ENCODE measurements at regions not wholly inside any gene's neighbourhood (a gene's known extent, or its start where the extent isn't known, plus 50 kb on each side); places are given as distances from the start of the nearest gene placed in this dataset.

GRCh38 chr18:77590943-77591515 lies 341.4 kb downstream of the GALR1 start:
- Histone ChIP-seq H3K36me3 (ENCODE audit: low read depth, missing control alignments) (no peaks in the 10 kb centered on the region), H3K9me3 (no peaks in the 10 kb centered on the region), H3K4me1 (no peaks in the 10 kb centered on the region), H3K27ac (no peak overlapping the region), H3K4me3 (no peak overlapping the region), H3K27me3 (no peaks in the 10 kb centered on the region)
- DNase-seq = no peak
- intact Hi-C loops (cut with DNase I; ENCODE audit: low total_unique reads) = no loop called here
- TF ChIP-seq CTCF (IDR thresholded peaks at IDR 0.05) (no peak), POLR2A (IDR thresholded peaks at IDR 0.05) (no peak)
- WGBS, 2 donors = 86 to 88% methylated on average over 7 of the region's 7 CpGs

- intact Hi-C loops (cut with DNase I; ENCODE audit: low total_unique reads) = no loop called here
- H3K27me3 ChIP-seq = no peaks in the 10 kb centered on the region
- no peaks in the 10 kb centered on the region for H3K4me1 ChIP-seq
- no peak overlapping the region for H3K27ac ChIP-seq
- no peaks in the 10 kb centered on the region for H3K36me3 ChIP-seq (ENCODE audit: low read depth, missing control alignments)
- TF ChIP-seq POLR2A (IDR thresholded peaks at IDR 0.05) = no peak
- no peak for TF ChIP-seq CTCF (IDR thresholded peaks at IDR 0.05)
- H3K9me3 ChIP-seq = no peaks in the 10 kb centered on the region
- 76 to 81% methylated on average over 7 of the region's 7 CpGs for WGBS, 2 donors
- no peak for DNase-seq
- H3K4me3 ChIP-seq = no peak overlapping the region
Observed at GRCh38 chr18:77597726-77598125, 348.1 kb downstream of the GALR1 start.

GRCh38 chr18:77600674-77601073 lies 351.0 kb downstream of the GALR1 start:
- H3K27ac ChIP-seq = no peak overlapping the region
- TF ChIP-seq CTCF (IDR thresholded peaks at IDR 0.05) = no peak
- no peak for TF ChIP-seq POLR2A (IDR thresholded peaks at IDR 0.05)
- no peaks in the 10 kb centered on the region for H3K4me1 ChIP-seq
- H3K9me3 ChIP-seq = no peaks in the 10 kb centered on the region
- intact Hi-C loops (cut with DNase I; ENCODE audit: low total_unique reads) = no loop called here
- no peaks in the 10 kb centered on the region for H3K27me3 ChIP-seq
- WGBS, 2 donors = 84 to 87% methylated on average over 2 of the region's 2 CpGs
- H3K4me3 ChIP-seq = no peak overlapping the region
- no peaks in the 10 kb centered on the region for H3K36me3 ChIP-seq (ENCODE audit: low read depth, missing control alignments)
- DNase-seq = no peak

- no peak overlapping the region for H3K27ac ChIP-seq
- no peaks in the 10 kb centered on the region for H3K4me1 ChIP-seq
- H3K4me3 ChIP-seq = no peak overlapping the region
- DNase-seq = no peak
- WGBS, 2 donors = 58 to 70% methylated on average over 2 of the region's 2 CpGs
- no peak for TF ChIP-seq CTCF (IDR thresholded peaks at IDR 0.05)
- TF ChIP-seq POLR2A (IDR thresholded peaks at IDR 0.05) = no peak
- intact Hi-C loops (cut with DNase I; ENCODE audit: low total_unique reads) = no loop called here
- no peaks in the 10 kb centered on the region for H3K9me3 ChIP-seq
- no peaks in the 10 kb centered on the region for H3K36me3 ChIP-seq (ENCODE audit: low read depth, missing control alignments)
- H3K27me3 ChIP-seq = no peaks in the 10 kb centered on the region
Observed at GRCh38 chr18:77601567-77601966, 351.9 kb downstream of the GALR1 start.

GRCh38 chr18:77607087-77607486 lies 357.4 kb downstream of the GALR1 start:
- WGBS, 2 donors = 61 to 78% methylated on average over 20 to 22 of the region's 22 CpGs

More at GRCh38 chr18:77607087-77607486, 357.4 kb downstream of the GALR1 start:
- H3K36me3 ChIP-seq (ENCODE audit: low read depth, missing control alignments) = no peaks in the 10 kb centered on the region
- no peaks in the 10 kb centered on the region for H3K9me3 ChIP-seq
- H3K4me3 ChIP-seq = no peak overlapping the region
- H3K27me3 ChIP-seq = no peaks in the 10 kb centered on the region
- H3K27ac ChIP-seq = no peak overlapping the region
- no peak for DNase-seq
- H3K4me1 ChIP-seq = no peaks in the 10 kb centered on the region
- intact Hi-C loops (cut with DNase I; ENCODE audit: low total_unique reads) = no loop called here
- no peak for TF ChIP-seq POLR2A (IDR thresholded peaks at IDR 0.05)
- TF ChIP-seq CTCF (IDR thresholded peaks at IDR 0.05) = no peak
